ENCODE measurements at regions not wholly inside any gene's neighbourhood (a gene's known extent, or its start where the extent isn't known, plus 50 kb on each side); places are given as distances from the start of the nearest gene placed in this dataset.

DNA sequence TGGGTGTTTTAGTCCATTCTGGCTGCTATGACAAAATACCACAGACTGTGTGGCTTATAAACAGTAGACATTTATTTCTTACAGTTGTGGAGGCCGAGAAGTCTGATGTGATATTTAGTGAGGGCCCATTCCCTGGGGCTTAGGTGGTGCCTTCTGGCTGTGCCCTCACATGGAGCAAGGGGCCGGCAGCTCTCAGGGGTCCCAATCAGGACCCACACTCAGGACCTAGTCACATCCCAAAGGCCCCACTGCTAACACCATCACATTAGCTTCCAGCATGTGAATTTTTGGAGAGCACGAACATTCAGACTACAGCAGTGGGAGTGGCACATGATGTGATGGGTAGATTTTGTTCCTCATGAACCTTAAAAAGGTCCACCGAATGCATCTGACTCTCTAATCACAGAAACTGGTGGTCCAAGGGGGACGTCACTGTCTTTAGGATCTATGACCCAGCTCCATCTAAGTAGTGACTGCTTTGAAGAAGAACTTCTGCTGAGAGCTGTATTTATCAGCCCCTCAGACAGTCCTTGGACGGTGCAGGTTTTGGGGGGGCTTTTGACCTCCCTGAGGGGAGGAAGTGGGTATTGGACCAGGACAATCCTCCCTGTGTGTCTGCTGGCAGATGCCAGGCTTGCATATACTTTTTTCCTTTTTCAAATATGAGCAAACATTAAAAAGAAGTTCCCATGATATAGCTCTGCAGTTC lies 154.5 kb upstream of the ZNF32 start:
- H3K27ac ChIP-seq, result no peak overlapping the region
- WGBS, 2 donors, result 91 to 96% methylated on average over 6 of the region's 6 CpGs
- no peaks in the 10 kb centered on the region for H3K36me3 ChIP-seq
- DNase-seq, result no peak
- ATAC-seq (ENCODE audit: low FRiP score in 2 of 2), result no peak
- no peaks in the 10 kb centered on the region for H3K9me3 ChIP-seq
- TF ChIP-seq POLR2A (IDR thresholded peaks at IDR 0.05) (no peak), EP300 (IDR thresholded peaks at IDR 0.05) (no peak), POLR2AphosphoS5 (IDR thresholded peaks at IDR 0.05) (no peak)
- TF ChIP-seq, protein P1, sequence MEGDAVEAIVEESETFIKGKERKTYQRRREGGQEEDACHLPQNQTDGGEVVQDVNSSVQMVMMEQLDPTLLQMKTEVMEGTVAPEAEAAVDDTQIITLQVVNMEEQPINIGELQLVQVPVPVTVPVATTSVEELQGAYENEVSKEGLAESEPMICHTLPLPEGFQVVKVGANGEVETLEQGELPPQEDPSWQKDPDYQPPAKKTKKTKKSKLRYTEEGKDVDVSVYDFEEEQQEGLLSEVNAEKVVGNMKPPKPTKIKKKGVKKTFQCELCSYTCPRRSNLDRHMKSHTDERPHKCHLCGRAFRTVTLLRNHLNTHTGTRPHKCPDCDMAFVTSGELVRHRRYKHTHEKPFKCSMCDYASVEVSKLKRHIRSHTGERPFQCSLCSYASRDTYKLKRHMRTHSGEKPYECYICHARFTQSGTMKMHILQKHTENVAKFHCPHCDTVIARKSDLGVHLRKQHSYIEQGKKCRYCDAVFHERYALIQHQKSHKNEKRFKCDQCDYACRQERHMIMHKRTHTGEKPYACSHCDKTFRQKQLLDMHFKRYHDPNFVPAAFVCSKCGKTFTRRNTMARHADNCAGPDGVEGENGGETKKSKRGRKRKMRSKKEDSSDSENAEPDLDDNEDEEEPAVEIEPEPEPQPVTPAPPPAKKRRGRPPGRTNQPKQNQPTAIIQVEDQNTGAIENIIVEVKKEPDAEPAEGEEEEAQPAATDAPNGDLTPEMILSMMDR (IDR thresholded peaks at IDR 0.05), result no peak
- H3K4me1 ChIP-seq, result no peaks in the 10 kb centered on the region
- no peak overlapping the region for H3K4me3 ChIP-seq
- no peaks in the 10 kb centered on the region for H3K27me3 ChIP-seq

- H3K27me3 ChIP-seq, result no peaks in the 10 kb centered on the region
- no peaks in the 10 kb centered on the region for H3K36me3 ChIP-seq
- H3K9me3 ChIP-seq, result no peaks in the 10 kb centered on the region
- no peak overlapping the region for H3K27ac ChIP-seq
- WGBS, 2 donors, result 88 to 91% methylated on average over 3 of the region's 3 CpGs
- no peak overlapping the region for H3K4me3 ChIP-seq
- DNase-seq (no peak), ATAC-seq (ENCODE audit: low FRiP score in 2 of 2) (no peak)
- H3K4me1 ChIP-seq, result no peaks in the 10 kb centered on the region
- TF ChIP-seq EP300 (IDR thresholded peaks at IDR 0.05) (no peak), POLR2AphosphoS5 (IDR thresholded peaks at IDR 0.05) (no peak), POLR2A (IDR thresholded peaks at IDR 0.05) (no peak)
- TF ChIP-seq, protein P1 (IDR thresholded peaks at IDR 0.05), result no peak
Observed at GRCh38 chr10:43801626-43802025, 152.9 kb upstream of the ZNF32 start.

DNA sequence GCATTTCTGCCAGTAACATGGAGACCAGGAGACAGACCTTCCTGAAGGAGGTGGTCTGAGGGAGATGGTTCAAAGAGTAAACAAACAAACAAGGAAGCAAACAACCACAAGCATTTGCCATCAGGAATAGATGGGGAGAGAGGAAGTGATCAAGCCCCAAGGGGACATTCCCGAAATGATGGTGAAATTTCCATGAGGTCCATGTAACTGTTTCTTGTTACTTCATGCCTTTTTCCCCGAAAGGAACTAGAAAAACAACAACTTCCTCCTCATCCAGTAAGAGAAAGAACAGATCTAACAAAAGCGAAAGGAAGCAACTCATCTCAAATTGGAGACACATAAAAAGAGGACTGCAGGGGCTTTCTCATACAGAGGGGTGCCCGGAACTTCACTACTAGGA lies 152.5 kb upstream of the ZNF32 start:
- Histone ChIP-seq H3K4me1 (no peaks in the 10 kb centered on the region), H3K27ac (no peak overlapping the region), H3K4me3 (no peak overlapping the region), H3K27me3 (no peaks in the 10 kb centered on the region), H3K36me3 (no peaks in the 10 kb centered on the region), H3K9me3 (no peaks in the 10 kb centered on the region)
- DNase-seq (no peak), ATAC-seq (ENCODE audit: low FRiP score in 2 of 2) (no peak)
- TF ChIP-seq POLR2A (IDR thresholded peaks at IDR 0.05) (no peak), EP300 (IDR thresholded peaks at IDR 0.05) (no peak), POLR2AphosphoS5 (IDR thresholded peaks at IDR 0.05) (no peak)
- TF ChIP-seq, protein P1 (IDR thresholded peaks at IDR 0.05), result no peak
- 64 to 67% methylated on average over 4 of the region's 4 CpGs for WGBS, 2 donors

- H3K4me1 ChIP-seq, result no peaks in the 10 kb centered on the region
- no peak for ATAC-seq (ENCODE audit: low FRiP score in 2 of 2)
- H3K9me3 ChIP-seq, result no peaks in the 10 kb centered on the region
- H3K4me3 ChIP-seq, result no peak overlapping the region
- H3K27ac ChIP-seq, result no peak overlapping the region
- no peaks in the 10 kb centered on the region for H3K36me3 ChIP-seq
- H3K27me3 ChIP-seq, result no peaks in the 10 kb centered on the region
- DNase-seq, result no peak
- no peak for TF ChIP-seq EP300 (IDR thresholded peaks at IDR 0.05)
Observed at GRCh38 chr10:43796781-43797180, 148.1 kb upstream of the ZNF32 start.

DNA sequence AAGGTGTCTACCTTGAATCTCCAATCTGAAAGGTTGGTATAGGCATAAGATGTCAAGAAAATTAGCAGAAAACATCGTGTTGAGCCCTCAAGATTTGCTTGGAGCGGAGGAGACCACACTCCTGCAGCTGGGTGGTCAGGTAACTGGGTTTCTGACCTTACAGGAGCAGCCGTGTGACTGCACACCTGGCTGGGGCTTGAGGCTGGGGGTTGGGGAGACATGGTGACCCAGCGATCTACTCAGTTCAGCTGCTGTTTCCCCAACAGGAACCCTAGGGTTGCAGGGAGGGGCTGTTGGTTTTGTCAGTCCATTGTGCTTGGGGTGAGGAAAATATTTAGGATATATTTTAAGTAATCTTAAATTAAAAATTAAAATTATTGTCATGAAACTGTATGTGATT lies 147.0 kb upstream of the ZNF32 start:
- H3K27me3 ChIP-seq, result no peaks in the 10 kb centered on the region
- no peaks in the 10 kb centered on the region for H3K4me1 ChIP-seq
- H3K4me3 ChIP-seq, result no peak overlapping the region
- no peaks in the 10 kb centered on the region for H3K36me3 ChIP-seq
- no peaks in the 10 kb centered on the region for H3K9me3 ChIP-seq
- ATAC-seq (ENCODE audit: low FRiP score in 2 of 2) (no peak), DNase-seq (no peak)
- no peak overlapping the region for H3K27ac ChIP-seq
- 90 to 97% methylated on average over 4 of the region's 4 CpGs for WGBS, 2 donors
- TF ChIP-seq POLR2AphosphoS5 (IDR thresholded peaks at IDR 0.05), result no peak
- no peak for TF ChIP-seq POLR2A (IDR thresholded peaks at IDR 0.05)
- TF ChIP-seq, protein P1 (IDR thresholded peaks at IDR 0.05), result no peak
- no peak for TF ChIP-seq EP300 (IDR thresholded peaks at IDR 0.05)
